Stimulated activated CD8-positive, alpha-beta memory T cell treated with anti-CD3 and anti-CD28 coated beads, Interleukin-15, amount 100 ng/mL, for 24 hours (primary cell): ENCODE measurements at regions not wholly inside any gene's neighbourhood (a gene's known extent, or its start where the extent isn't known, plus 50 kb on each side); places are given as distances from the start of the nearest gene placed in this dataset.

Source experiments
- DNase-seq: peaks from one replicate; pipeline ENCODE4 v3.0.0-alpha.2; 2020; ENCODE audit warnings: low read depth

GRCh38 chr1:5009376-5010065, 355.1 kb downstream of the AJAP1 start:
- no peak for DNase-seq

GRCh38 chr1:5005171-5005570, 350.8 kb downstream of the AJAP1 start:
- DNase-seq, result no peak

- no peak for DNase-seq
Measured at GRCh38 chr1:5002676-5003075, 348.3 kb downstream of the AJAP1 start.

- no peak for DNase-seq
Measured at GRCh38 chr1:5001466-5001865, 347.1 kb downstream of the AJAP1 start.

GRCh38 chr1:4986306-4986705, 331.9 kb downstream of the AJAP1 start:
- DNase-seq, result no peak

- no peak for DNase-seq
Measured at GRCh38 chr1:4984841-4985240, 330.4 kb downstream of the AJAP1 start.

- no peak for DNase-seq
Measured at GRCh38 chr1:4980211-4980610, 325.8 kb downstream of the AJAP1 start.

- no peak for DNase-seq
Measured at GRCh38 chr1:4978660-4979390, 324.4 kb downstream of the AJAP1 start.

- DNase-seq, result no peak
Measured at GRCh38 chr1:4977701-4978100, 323.3 kb downstream of the AJAP1 start.

- no peak for DNase-seq
Measured at GRCh38 chr1:4976859-4977440, 322.5 kb downstream of the AJAP1 start.

- DNase-seq, result no peak
Measured at GRCh38 chr1:4975856-4976255, 321.4 kb downstream of the AJAP1 start.

- no peak for DNase-seq
Measured at GRCh38 chr1:4974981-4975685, 320.7 kb downstream of the AJAP1 start.

GRCh38 chr1:4973341-4973740, 318.9 kb downstream of the AJAP1 start:
- no peak for DNase-seq

- no peak for DNase-seq
Measured at GRCh38 chr1:4972761-4973320, 318.4 kb downstream of the AJAP1 start.

GRCh38 chr1:4971666-4972065, 317.3 kb downstream of the AJAP1 start:
- DNase-seq, result no peak

GRCh38 chr1:4970532-4970931, 316.1 kb downstream of the AJAP1 start:
- DNase-seq, result no peak

- no peak for DNase-seq
Measured at GRCh38 chr1:4969556-4970129, 315.2 kb downstream of the AJAP1 start.

- no peak for DNase-seq
Measured at GRCh38 chr1:4965346-4966075, 311.1 kb downstream of the AJAP1 start.

- DNase-seq, result no peak
Measured at GRCh38 chr1:4964634-4965345, 310.4 kb downstream of the AJAP1 start.

- no peak for DNase-seq
Measured at GRCh38 chr1:4963251-4963650, 308.8 kb downstream of the AJAP1 start.

GRCh38 chr1:4962836-4963235, 308.4 kb downstream of the AJAP1 start:
- DNase-seq, result no peak
